Body of pancreas (tissue), 4 donors: ENCODE measurements at regions not wholly inside any gene's neighbourhood (a gene's known extent, or its start where the extent isn't known, plus 50 kb on each side); places are given as distances from the start of the nearest gene placed in this dataset.

Experiments
- POLR2A ChIP-seq, 3 donors: fragments of 450-650 bp; IDR thresholded peaks; one replicate each; pipeline ENCODE4 v1.6.1; 2016; ENCODE audit warnings: antibody characterized with exemption in 3 of 3, mild to moderate bottlenecking in 2 of 3
- TF ChIP-seq, protein P1 (sequence below), 7 experiments: fragments of 450-650 bp in 4 of 7; fragments of 200-600 bp in 3 of 7; sonication (generic) in 3 of 7; IDR thresholded peaks; one replicate each; pipeline ENCODE4 v1.5.1; 2016 to 2019; ENCODE audit warnings: antibody characterized with exemption in 7 of 7

DNA sequence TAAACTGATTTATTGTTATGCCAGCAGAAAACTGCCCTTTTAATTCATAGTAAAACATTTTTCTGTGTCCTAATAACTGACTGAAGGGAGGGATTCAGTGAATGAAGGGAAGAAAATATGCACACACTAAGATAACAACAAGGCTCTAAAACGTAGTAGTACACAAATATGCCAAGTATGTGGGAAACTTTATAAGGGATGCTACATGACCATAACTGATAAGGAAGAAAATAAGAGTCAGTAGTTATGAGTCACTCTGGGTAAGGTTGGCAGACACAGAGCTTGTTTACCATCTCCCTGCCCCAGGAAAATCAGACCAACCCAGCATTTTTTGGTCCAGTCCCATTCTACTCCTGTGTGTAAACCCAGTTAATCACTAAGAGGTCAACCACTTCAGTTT, 124.2 kb downstream of the RPRM start:
- TF ChIP-seq, protein P1, sequence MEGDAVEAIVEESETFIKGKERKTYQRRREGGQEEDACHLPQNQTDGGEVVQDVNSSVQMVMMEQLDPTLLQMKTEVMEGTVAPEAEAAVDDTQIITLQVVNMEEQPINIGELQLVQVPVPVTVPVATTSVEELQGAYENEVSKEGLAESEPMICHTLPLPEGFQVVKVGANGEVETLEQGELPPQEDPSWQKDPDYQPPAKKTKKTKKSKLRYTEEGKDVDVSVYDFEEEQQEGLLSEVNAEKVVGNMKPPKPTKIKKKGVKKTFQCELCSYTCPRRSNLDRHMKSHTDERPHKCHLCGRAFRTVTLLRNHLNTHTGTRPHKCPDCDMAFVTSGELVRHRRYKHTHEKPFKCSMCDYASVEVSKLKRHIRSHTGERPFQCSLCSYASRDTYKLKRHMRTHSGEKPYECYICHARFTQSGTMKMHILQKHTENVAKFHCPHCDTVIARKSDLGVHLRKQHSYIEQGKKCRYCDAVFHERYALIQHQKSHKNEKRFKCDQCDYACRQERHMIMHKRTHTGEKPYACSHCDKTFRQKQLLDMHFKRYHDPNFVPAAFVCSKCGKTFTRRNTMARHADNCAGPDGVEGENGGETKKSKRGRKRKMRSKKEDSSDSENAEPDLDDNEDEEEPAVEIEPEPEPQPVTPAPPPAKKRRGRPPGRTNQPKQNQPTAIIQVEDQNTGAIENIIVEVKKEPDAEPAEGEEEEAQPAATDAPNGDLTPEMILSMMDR (IDR thresholded peaks at IDR 0.05) = no peak
- no peak for TF ChIP-seq POLR2A (IDR thresholded peaks at IDR 0.05)
